B cell (primary cell): ENCODE measurements at regions not wholly inside any gene's neighbourhood (a gene's known extent, or its start where the extent isn't known, plus 50 kb on each side); places are given as distances from the start of the nearest gene placed in this dataset.

Source experiments
- ATAC-seq: fragments of 200-7000 bp; cut with Tn5 transposase; one replicate; pipeline ENCODE4 v1.10.0; 2021; ENCODE audit warnings: low read depth, mild to moderate bottlenecking, moderate number of reproducible peaks, moderate library complexity
- CTCF ChIA-PET: fragments of 350-600 bp; sonication (Branson Sonifier 250); formaldehyde crosslinking; loops from one replicate; lab custom pipeline; 2021; ENCODE audit warnings: antibody characterized with exemption, inconsistent platforms; lab: Charles Lee
- POLR2A ChIA-PET: fragments of 350-600 bp; sonication (Branson Sonifier 250); formaldehyde crosslinking; loops from one replicate; lab custom pipeline; 2021; ENCODE audit warnings: antibody characterized with exemption; lab: Charles Lee
- DNase-seq: peaks from one replicate; pipeline ENCODE4 v3.0.0; 2013
- H2AFZ ChIP-seq: 2 replicates; pipeline ENCODE4 v1.6.1; 2012; ENCODE audit warnings: mild to moderate bottlenecking, low read depth, low read length; ENCODE audit not compliant: insufficient read depth, poor library complexity, severe bottlenecking
- H3K27ac ChIP-seq, 2 donors: 1 replicate in 1 of 2; 2 replicates in 1 of 2; pipeline ENCODE4 v1.5.1; 2012 to 2013; ENCODE audit warnings: low read length in 2 of 2, mild to moderate bottlenecking in 2 of 2, moderate library complexity in 1 of 2
- H3K27me3 ChIP-seq, 4 experiments: fragments of 200-600 bp in 1 of 4; sonication (generic) in 1 of 4; replicated peaks in 1 of 4; 1 replicate in 2 of 4; 2 replicates in 2 of 4; pipeline versions ENCODE4 v1.6.1 to v1.7.0; 2013 to 2016; ENCODE audit warnings: low read length in 3 of 4, mild to moderate bottlenecking in 2 of 4, mixed read lengths in 1 of 4, moderate library complexity in 1 of 4; ENCODE audit not compliant: insufficient read depth in 4 of 4, control insufficient read depth in 3 of 4; ENCODE audit errors: control extremely low read depth in 1 of 4
- H3K36me3 ChIP-seq, 2 experiments: replicated peaks in 1 of 2; 1 replicate in 1 of 2; 2 replicates in 1 of 2; pipeline versions ENCODE4 v1.6.1 to v1.7.1; 2013; ENCODE audit warnings: low read length in 1 of 2; ENCODE audit not compliant: insufficient read depth in 2 of 2, control insufficient read depth in 1 of 2; ENCODE audit errors: control extremely low read depth in 1 of 2, extremely low read depth in 1 of 2
- H3K4me1 ChIP-seq, 2 donors: fragments of 200-600 bp in 1 of 2; sonication (generic) in 1 of 2; 1 replicate in 1 of 2; 2 replicates in 1 of 2; pipeline versions ENCODE4 v1.5.1 to v1.6.1; 2013 to 2017; ENCODE audit warnings: low read length in 2 of 2; ENCODE audit not compliant: control insufficient read depth in 2 of 2, insufficient read depth in 2 of 2
- H3K4me2 ChIP-seq: replicated peaks from 2 replicates; pipeline ENCODE3; 2012; ENCODE audit warnings: mild to moderate bottlenecking, low read depth, low read length; ENCODE audit not compliant: poor library complexity, severe bottlenecking
- H3K4me3 ChIP-seq, 5 experiments: fragments of 200-600 bp in 1 of 5; sonication (generic) in 1 of 5; 1 replicate in 3 of 5; 2 replicates in 2 of 5; pipeline versions ENCODE4 v1.5.1 to v1.7.0; 2011 to 2016; ENCODE audit warnings: low read length in 4 of 5, mild to moderate bottlenecking in 4 of 5, low read depth in 2 of 5, control low read depth in 1 of 5, moderate library complexity in 1 of 5; ENCODE audit not compliant: insufficient read depth in 1 of 5; ENCODE audit errors: control extremely low read depth in 1 of 5, extremely low read depth in 1 of 5
- H3K79me2 ChIP-seq: fragments of 200-600 bp; sonication (generic); one replicate; pipeline ENCODE4 v1.6.0; 2016; ENCODE audit warnings: low read length; ENCODE audit not compliant: control insufficient read depth, insufficient read depth
- H3K9ac ChIP-seq: fragments of 200-600 bp; sonication (generic); 2 replicates; pipeline ENCODE4 v1.6.1; 2017; ENCODE audit warnings: mild to moderate bottlenecking, low read length, moderate library complexity
- H3K9me3 ChIP-seq, 3 donors: one replicate each; pipeline versions ENCODE4 v1.6.1 to v1.7.1; 2013; ENCODE audit warnings: low read length in 2 of 3; ENCODE audit not compliant: control insufficient read depth in 2 of 3, insufficient read depth in 1 of 3; ENCODE audit errors: control extremely low read depth in 1 of 3
- H4K20me1 ChIP-seq: 2 replicates; pipeline ENCODE4 v1.6.0; 2012; ENCODE audit warnings: mild to moderate bottlenecking, low read length; ENCODE audit not compliant: insufficient read depth, control insufficient read depth, poor library complexity, severe bottlenecking
- H3K27ac Mint-ChIP-seq: one replicate; pipeline ENCODE4 v1.8.0; 2021; ENCODE audit warnings: mixed read lengths
- H3K27me3 Mint-ChIP-seq: one replicate; pipeline ENCODE4 v1.8.0; 2021; ENCODE audit warnings: mixed read lengths
- H3K4me1 Mint-ChIP-seq: one replicate; pipeline ENCODE4 v1.8.0; 2021; ENCODE audit warnings: mixed read lengths
- H3K4me3 Mint-ChIP-seq: one replicate; pipeline ENCODE4 v1.8.0; 2021; ENCODE audit warnings: mixed read lengths
- H3K9me3 Mint-ChIP-seq: one replicate; pipeline ENCODE4 v1.8.0; 2022; ENCODE audit warnings: mixed read lengths; ENCODE audit not compliant: insufficient read depth
- CTCF ChIP-seq: fragments of 200-600 bp; IDR thresholded peaks from one replicate; pipeline ENCODE4 v1.8.0; 2022; ENCODE audit warnings: antibody characterized with exemption, mild to moderate bottlenecking
- EZH2 ChIP-seq: IDR thresholded peaks from 2 replicates; pipeline ENCODE4 v1.6.1; 2012; ENCODE audit warnings: borderline replicate concordance, low read depth, mild to moderate bottlenecking, moderate library complexity, low read length; ENCODE audit not compliant: insufficient read depth, poor library complexity, severe bottlenecking
- WGBS: methylation state at CpG from one replicate; pipeline ENCODE4 v1.1.5; 2013; ENCODE audit warnings: missing lambda C conversion rate; ENCODE audit not compliant: insufficient coverage; 5-methylcytosine and 5-hydroxymethylcytosine counted together
- intact Hi-C: fragments of 100-400 bp; cut with micrococcal nuclease; formaldehyde crosslinking; loops from one replicate; pipeline ENCODE4 v1.10.0; 2022

GRCh38 chr12:75746621-75747020 is 235.2 kb upstream of the KRR1 start:
- H3K79me2 ChIP-seq, result no peaks in the 10 kb centered on the region
- TF ChIP-seq CTCF, result no peak
- TF ChIP-seq EZH2, result no peak
- intact Hi-C loops, result no loop called here
- no peak overlapping the region for H3K4me3 Mint-ChIP-seq
- no peak for DNase-seq
- no peaks in the 10 kb centered on the region for H3K9me3 ChIP-seq
- no peaks in the 10 kb centered on the region for H3K4me1 ChIP-seq
- no peaks in the 10 kb centered on the region for H4K20me1 ChIP-seq
- no peaks in the 10 kb centered on the region for H3K36me3 ChIP-seq
- H3K4me1 Mint-ChIP-seq, result no peaks in the 10 kb centered on the region
- peaks cover 0 to 7% (median 0%) of the 10 kb centered on the region in 4 experiments for H3K27me3 ChIP-seq
- H3K27ac ChIP-seq, result no peak overlapping the region
- no peak overlapping the region for H3K4me3 ChIP-seq
- ChIA-PET POLR2A (no interaction called here), CTCF (no interaction called here)
- H3K4me2 ChIP-seq, result no peak overlapping the region
- WGBS, result 88% methylated on average over 3 of the region's 4 CpGs
- H2AFZ ChIP-seq, result no peak overlapping the region
- H3K9me3 Mint-ChIP-seq, result peaks cover 2% of the 10 kb centered on the region
- no peak overlapping the region for H3K27ac Mint-ChIP-seq
- H3K9ac ChIP-seq, result no peak overlapping the region
- peaks cover 20% of the 10 kb centered on the region for H3K27me3 Mint-ChIP-seq
- ATAC-seq, result no peak

GRCh38 chr12:75744607-75745256 is 233.3 kb upstream of the KRR1 start:
- intact Hi-C loops, result no loop called here
- WGBS, result no CpG with 5 or more reads among the region's 1 CpG
- no peak for ATAC-seq
- H3K4me1 Mint-ChIP-seq, result no peaks in the 10 kb centered on the region
- Histone ChIP-seq H2AFZ (no peak overlapping the region), H3K4me1 (no peaks in the 10 kb centered on the region), H4K20me1 (no peaks in the 10 kb centered on the region), H3K36me3 (no peaks in the 10 kb centered on the region), H3K27ac (no peak overlapping the region), H3K4me2 (no peak overlapping the region), H3K27me3 (peaks cover 0 to 3% (median 0%) of the 10 kb centered on the region in 4 experiments), H3K9ac (no peak overlapping the region), H3K4me3 (no peak overlapping the region), H3K9me3 (no peaks in the 10 kb centered on the region), H3K79me2 (no peaks in the 10 kb centered on the region)
- DNase-seq, result no peak
- POLR2A ChIA-PET, result no interaction called here
- TF ChIP-seq EZH2 (no peak), CTCF (no peak)
- CTCF ChIA-PET, result no interaction called here
- peaks cover 22% of the 10 kb centered on the region for H3K27me3 Mint-ChIP-seq
- peaks cover 2% of the 10 kb centered on the region for H3K9me3 Mint-ChIP-seq
- H3K4me3 Mint-ChIP-seq, result no peak overlapping the region
- H3K27ac Mint-ChIP-seq, result no peak overlapping the region
